WERI-Rb-1 (cell line): ENCODE measurements at regions not wholly inside any gene's neighbourhood (a gene's known extent, or its start where the extent isn't known, plus 50 kb on each side); places are given as distances from the start of the nearest gene placed in this dataset.
A peak's percentile ranks its signal among the peaks of the same experiment; 100 is the strongest.

Experiments
- DNase-seq: peaks from one replicate; pipeline ENCODE4 v3.0.0-alpha.2; 2020
- H3K27ac ChIP-seq: fragments of 250-450 bp; sonication (Bioruptor Pico); 2 replicates; pipeline ENCODE4 v1.5.1; 2020; ENCODE audit warnings: mild to moderate bottlenecking, moderate library complexity
- H3K27me3 ChIP-seq: fragments of 250-450 bp; sonication (Bioruptor Pico); 2 replicates; pipeline ENCODE4 v1.5.1; 2021; ENCODE audit warnings: mild to moderate bottlenecking, low read depth, moderate library complexity; ENCODE audit not compliant: insufficient read depth, severe bottlenecking
- H3K36me3 ChIP-seq: fragments of 250-450 bp; sonication (Bioruptor Pico); 2 replicates; pipeline ENCODE4 v1.5.1; 2020; ENCODE audit warnings: mild to moderate bottlenecking, moderate library complexity
- H3K4me3 ChIP-seq: 2 replicates; pipeline ENCODE4 v1.5.1; 2011; ENCODE audit warnings: low read depth, mild to moderate bottlenecking, control low read depth, low read length
- H3K9me3 ChIP-seq: fragments of 250-450 bp; sonication (Bioruptor Pico); 2 replicates; pipeline ENCODE4 v1.5.1; 2021; ENCODE audit warnings: mild to moderate bottlenecking, moderate library complexity; ENCODE audit not compliant: severe bottlenecking
- CTCF ChIP-seq: IDR thresholded peaks from 2 replicates; pipeline ENCODE4 v1.5.1; 2011; ENCODE audit warnings: low read depth, mild to moderate bottlenecking, control low read depth, inconsistent platforms, low read length

- Histone ChIP-seq H3K9me3 (no peaks in the 10 kb centered on the region), H3K27ac (no peak overlapping the region), H3K36me3 (no peaks in the 10 kb centered on the region; the same call in none of the 2 replicates), H3K27me3 (no peaks in the 10 kb centered on the region), H3K4me3 (no peak overlapping the region)
- TF ChIP-seq CTCF = no peak
- no peak for DNase-seq
Measured at GRCh38 chr21:31459457-31459856, 115.4 kb upstream of the TIAM1 start.

GRCh38 chr21:31457675-31458074 is 113.6 kb upstream of the TIAM1 start:
- TF ChIP-seq CTCF = peak; percentile 54

GRCh38 chr21:31456201-31456600 is 112.1 kb upstream of the TIAM1 start:
- no peaks in the 10 kb centered on the region for H3K27me3 ChIP-seq
- TF ChIP-seq CTCF = no peak
- no peak overlapping the region for H3K4me3 ChIP-seq
- H3K36me3 ChIP-seq = no peaks in the 10 kb centered on the region; the same call in 1 of the 2 replicates
- no peak for DNase-seq
- no peak overlapping the region for H3K27ac ChIP-seq
- H3K9me3 ChIP-seq = no peaks in the 10 kb centered on the region

More at GRCh38 chr21:31457675-31458074, 113.6 kb upstream of the TIAM1 start:
- Histone ChIP-seq H3K36me3 (no peaks in the 10 kb centered on the region; the same call in 1 of the 2 replicates), H3K27me3 (no peaks in the 10 kb centered on the region), H3K4me3 (no peak overlapping the region), H3K27ac (no peak overlapping the region), H3K9me3 (no peaks in the 10 kb centered on the region)
- peak; percentile 18 for DNase-seq

GRCh38 chr21:31455506-31455905 is 111.4 kb upstream of the TIAM1 start:
- Histone ChIP-seq H3K36me3 (no peaks in the 10 kb centered on the region), H3K27me3 (no peaks in the 10 kb centered on the region), H3K27ac (no peak overlapping the region), H3K4me3 (no peak overlapping the region), H3K9me3 (no peaks in the 10 kb centered on the region)
- DNase-seq = no peak
- TF ChIP-seq CTCF = no peak

- no peak for TF ChIP-seq CTCF
- Histone ChIP-seq H3K27me3 (no peaks in the 10 kb centered on the region), H3K27ac (no peak overlapping the region), H3K4me3 (no peak overlapping the region), H3K36me3 (no peaks in the 10 kb centered on the region), H3K9me3 (no peaks in the 10 kb centered on the region)
- DNase-seq = no peak
Measured at GRCh38 chr21:31450980-31451379, 106.9 kb upstream of the TIAM1 start.

GRCh38 chr21:31449921-31450535 is 106.0 kb upstream of the TIAM1 start:
- H3K27ac ChIP-seq = no peak overlapping the region
- no peaks in the 10 kb centered on the region for H3K36me3 ChIP-seq
- H3K9me3 ChIP-seq = no peaks in the 10 kb centered on the region
- no peak overlapping the region for H3K4me3 ChIP-seq
- H3K27me3 ChIP-seq = no peaks in the 10 kb centered on the region
- DNase-seq = no peak
- TF ChIP-seq CTCF = no peak
